ENCODE measurements at regions not wholly inside any gene's neighbourhood (a gene's known extent, or its start where the extent isn't known, plus 50 kb on each side); places are given as distances from the start of the nearest gene placed in this dataset.

GRCh38 chr15:38658431-38658830 is 93.8 kb upstream of the RASGRP1 start (continued):
- TF ChIP-seq CREB1 (IDR thresholded peaks at IDR 0.05), result no peak

GRCh38 chr15:38660738-38661137 is 96.1 kb upstream of the RASGRP1 start:
- Histone ChIP-seq H3K18ac (ENCODE audit: extremely low read depth, low read length) (no peak overlapping the region), H3K4me2 (ENCODE audit: insufficient read depth in 1 of 2, low read depth in 2 of 2, low read length in 2 of 2) (no peak overlapping the region), H3K23ac (ENCODE audit: insufficient read length) (no peak overlapping the region), H3K23me2 (ENCODE audit: low read depth, low read length) (no peaks in the 10 kb centered on the region), H2BK12ac (ENCODE audit: low read depth, low read length) (no peak overlapping the region), H3K79me2 (ENCODE audit: control insufficient read depth in 1 of 2, insufficient read depth in 2 of 2, low read length in 2 of 2) (no peaks in the 10 kb centered on the region), H3K56ac (replicated peaks; ENCODE audit: insufficient read length, low read depth, low read length) (no peak overlapping the region), H2BK20ac (ENCODE audit: low read length) (no peak overlapping the region), H2BK120ac (replicated peaks; ENCODE audit: low read depth, low read length) (no peak overlapping the region), H3K27me3 (replicated peaks in 1 of 4; ENCODE audit: control insufficient read depth in 3 of 4, extremely low read depth in 1 of 4, insufficient read depth in 3 of 4, low read length in 3 of 4) (no peaks in the 10 kb centered on the region), H3K4ac (replicated peaks; ENCODE audit: insufficient read length, low read depth, low read length) (no peak overlapping the region), H2BK5ac (ENCODE audit: low read depth, low read length) (no peak overlapping the region), H4K5ac (ENCODE audit: insufficient read length, low read depth, low read length) (no peak overlapping the region), H3K9me3 (ENCODE audit: insufficient read depth in 2 of 2, low read depth in 1 of 2, low read length in 1 of 2) (no peaks in the 10 kb centered on the region), H2BK15ac (ENCODE audit: low read length) (no peak overlapping the region), H3K27ac (ENCODE audit: low read depth, low read length) (no peak overlapping the region), H3K14ac (ENCODE audit: insufficient read length) (no peak overlapping the region), H4K20me1 (replicated peaks in 1 of 2; ENCODE audit: control insufficient read depth in 1 of 2, insufficient read depth in 2 of 2, low read length in 2 of 2) (no peaks in the 10 kb centered on the region), H3K9ac (replicated peaks in 1 of 4; ENCODE audit: extremely low read depth in 1 of 4, low read depth in 3 of 4, low read length in 3 of 4) (no peak overlapping the region), H2AK5ac (ENCODE audit: low read depth, low read length) (no peak overlapping the region), H3K4me1 (replicated peaks in 1 of 4; ENCODE audit: control insufficient read depth in 3 of 4, insufficient read depth in 4 of 4, low read length in 3 of 4) (no peaks in the 10 kb centered on the region), H3K4me3 (ENCODE audit: extremely low read depth in 1 of 4, insufficient read depth in 2 of 4, low read depth in 3 of 4, low read length in 4 of 4) (no peak overlapping the region), H4K91ac (replicated peaks; ENCODE audit: insufficient read length, low read length) (no peak overlapping the region), H3K36me3 (ENCODE audit: control insufficient read depth in 2 of 4, insufficient read depth in 4 of 4, low read length in 3 of 4) (no peaks in the 10 kb centered on the region), H3K79me1 (ENCODE audit: low read depth, low read length) (no peaks in the 10 kb centered on the region), H4K8ac (ENCODE audit: extremely low read depth, insufficient read depth, low read length) (no peak overlapping the region), H2AFZ (ENCODE audit: low read length) (no peak overlapping the region)
- CTCF ChIA-PET (ENCODE audit: partially characterized antibody), result interaction anchor here (1.0 to 6.6 kb wide), 5 partner anchors 10 to 220 kb away, joined by 3 to 40 read pairs (median 14); partner anchors contain the start of gene RASGRP1
- DNase-seq (ENCODE audit: low read depth in 1 of 2, low spot score in 2 of 2), result no peak
- WGBS, 2 experiments (ENCODE audit: extremely low coverage in 1 of 2, insufficient coverage in 1 of 2, insufficient read length in 1 of 2, insufficient replicate concordance in 2 of 2, low coverage in 1 of 2, low lambda C conversion rate in 2 of 2, missing lambda C conversion rate in 1 of 2), result no CpG with 5 or more reads among the region's 1 CpG
- POLR2A ChIA-PET (ENCODE audit: partially characterized antibody), result no interaction called here
- no peak for FAIRE-seq
- TF ChIP-seq SAP30 (IDR thresholded peaks at IDR 0.05; ENCODE audit: insufficient read depth, insufficient replicate concordance, low read length) (no peak), SIN3A (conservative IDR thresholded peaks at IDR 0.05 in 1 of 2, IDR thresholded peaks at IDR 0.05 in 1 of 2; ENCODE audit: low read depth in 1 of 2, low read length in 2 of 2) (no peak), RBBP5 (IDR thresholded peaks at IDR 0.05; ENCODE audit: borderline replicate concordance, low read depth, low read length) (no peak), CBX8 (IDR thresholded peaks at IDR 0.05; ENCODE audit: borderline replicate concordance, low read depth, low read length) (no peak), POU5F1 (IDR thresholded peaks at IDR 0.05; ENCODE audit: low read depth, low read length) (no peak), CBX5 (IDR thresholded peaks at IDR 0.05; ENCODE audit: low read depth, low read length) (no peak), HDAC2 (IDR thresholded peaks at IDR 0.05; ENCODE audit: borderline replicate concordance in 1 of 2, low read depth in 2 of 2, low read length in 2 of 2) (no peak), TEAD4 (IDR thresholded peaks at IDR 0.05; ENCODE audit: low read depth, low read length) (no peak), GTF2F1 (IDR thresholded peaks at IDR 0.05; ENCODE audit: borderline replicate concordance, low read depth, low read length) (no peak), SP2 (IDR thresholded peaks at IDR 0.05; ENCODE audit: low read length) (no peak), SP1 (IDR thresholded peaks at IDR 0.05; ENCODE audit: low read depth, low read length) (no peak), POLR2AphosphoS5 (IDR thresholded peaks at IDR 0.05; ENCODE audit: low read depth, low read length) (no peak), EZH2 (IDR thresholded peaks at IDR 0.05; ENCODE audit: low read depth, low read length, severe bottlenecking) (no peak)
